CD4-positive, alpha-beta T cell treated with Interleukin-15 for 4 hours (primary cell): ENCODE measurements at regions not wholly inside any gene's neighbourhood (a gene's known extent, or its start where the extent isn't known, plus 50 kb on each side); places are given as distances from the start of the nearest gene placed in this dataset.
A peak's percentile ranks its signal among the peaks of the same experiment; 100 is the strongest.

ENCODE experiments used
- DNase-seq: peaks from one replicate; pipeline ENCODE4 v3.0.0-alpha.2; 2020; ENCODE audit warnings: low spot score

- DNase-seq, result no peak
Measured at GRCh38 chr2:57884281-57884680, 162.3 kb upstream of the VRK2 start.

- DNase-seq, result no peak
Measured at GRCh38 chr2:57885742-57886141, 160.9 kb upstream of the VRK2 start.

- no peak for DNase-seq
Measured at GRCh38 chr2:57886161-57886786, 160.3 kb upstream of the VRK2 start.

- no peak for DNase-seq
Measured at GRCh38 chr2:57888463-57888862, 158.1 kb upstream of the VRK2 start.

GRCh38 chr2:57890464-57890863, 156.1 kb upstream of the VRK2 start:
- DNase-seq, result no peak

GRCh38 chr2:57891086-57891712, 155.4 kb upstream of the VRK2 start:
- DNase-seq, result no peak

- DNase-seq, result no peak
Measured at GRCh38 chr2:57892920-57893319, 153.7 kb upstream of the VRK2 start.

GRCh38 chr2:57893347-57893746, 153.3 kb upstream of the VRK2 start:
- no peak for DNase-seq

- DNase-seq, result no peak
Measured at GRCh38 chr2:57893786-57894185, 152.8 kb upstream of the VRK2 start.

GRCh38 chr2:57894381-57894780, 152.2 kb upstream of the VRK2 start:
- no peak for DNase-seq

- no peak for DNase-seq
Measured at GRCh38 chr2:57897920-57898319, 148.7 kb upstream of the VRK2 start.

GRCh38 chr2:57899898-57900297, 146.7 kb upstream of the VRK2 start:
- no peak for DNase-seq

- no peak for DNase-seq
Measured at GRCh38 chr2:57902578-57902977, 144.0 kb upstream of the VRK2 start.

- peak; percentile 46 for DNase-seq
Measured at GRCh38 chr2:57906152-57906732, 140.4 kb upstream of the VRK2 start.

- no peak for DNase-seq
Measured at GRCh38 chr2:57907411-57907810, 139.2 kb upstream of the VRK2 start.

- DNase-seq, result peak; percentile 33
Measured at GRCh38 chr2:57908736-57909161, 137.9 kb upstream of the VRK2 start.

- no peak for DNase-seq
Measured at GRCh38 chr2:57918126-57918525, 128.5 kb upstream of the VRK2 start.

- DNase-seq, result no peak
Measured at GRCh38 chr2:57920342-57920939, 126.2 kb upstream of the VRK2 start.

GRCh38 chr2:57934659-57935058, 111.9 kb upstream of the VRK2 start:
- no peak for DNase-seq

GRCh38 chr2:57936216-57936615, 110.4 kb upstream of the VRK2 start:
- DNase-seq, result no peak

- DNase-seq, result no peak
Measured at GRCh38 chr2:57937456-57937855, 109.2 kb upstream of the VRK2 start.

GRCh38 chr2:57941816-57942215, 104.8 kb upstream of the VRK2 start:
- DNase-seq, result no peak

GRCh38 chr2:57943315-57943714, 103.3 kb upstream of the VRK2 start:
- no peak for DNase-seq
